Epithelial cell of proximal tubule (primary cell): ENCODE measurements at regions not wholly inside any gene's neighbourhood (a gene's known extent, or its start where the extent isn't known, plus 50 kb on each side); places are given as distances from the start of the nearest gene placed in this dataset.

Source experiments
- DNase-seq: peaks from one replicate; pipeline ENCODE4 v3.0.0-alpha.2; 2011; ENCODE audit warnings: low read depth
- H3K4me3 ChIP-seq: 2 replicates; pipeline ENCODE4 v1.5.1; 2011; ENCODE audit warnings: low read depth, mild to moderate bottlenecking, low read length
- TF ChIP-seq, protein P1 (sequence below): conservative IDR thresholded peaks from 2 replicates; pipeline ENCODE4 v1.5.1; 2012; ENCODE audit warnings: low read depth, mild to moderate bottlenecking, low read length

DNA sequence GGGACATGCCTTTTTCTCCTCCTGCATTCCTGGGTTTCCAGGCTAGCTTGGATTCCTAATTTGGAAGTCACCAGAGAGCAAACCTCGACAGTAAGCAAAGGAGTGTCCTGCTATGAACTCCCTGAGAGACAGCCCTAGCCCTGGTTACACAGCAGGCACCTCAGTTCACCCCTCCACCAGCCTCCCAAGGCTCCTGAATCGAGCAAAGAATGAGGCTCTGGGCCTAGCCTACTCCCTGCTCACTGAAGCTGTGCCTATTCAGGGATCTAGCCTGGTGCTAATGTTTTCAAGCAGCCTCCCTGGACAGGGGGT lies 66.7 kb upstream of the RMDN2 start:
- no peak for DNase-seq
- TF ChIP-seq, protein P1, sequence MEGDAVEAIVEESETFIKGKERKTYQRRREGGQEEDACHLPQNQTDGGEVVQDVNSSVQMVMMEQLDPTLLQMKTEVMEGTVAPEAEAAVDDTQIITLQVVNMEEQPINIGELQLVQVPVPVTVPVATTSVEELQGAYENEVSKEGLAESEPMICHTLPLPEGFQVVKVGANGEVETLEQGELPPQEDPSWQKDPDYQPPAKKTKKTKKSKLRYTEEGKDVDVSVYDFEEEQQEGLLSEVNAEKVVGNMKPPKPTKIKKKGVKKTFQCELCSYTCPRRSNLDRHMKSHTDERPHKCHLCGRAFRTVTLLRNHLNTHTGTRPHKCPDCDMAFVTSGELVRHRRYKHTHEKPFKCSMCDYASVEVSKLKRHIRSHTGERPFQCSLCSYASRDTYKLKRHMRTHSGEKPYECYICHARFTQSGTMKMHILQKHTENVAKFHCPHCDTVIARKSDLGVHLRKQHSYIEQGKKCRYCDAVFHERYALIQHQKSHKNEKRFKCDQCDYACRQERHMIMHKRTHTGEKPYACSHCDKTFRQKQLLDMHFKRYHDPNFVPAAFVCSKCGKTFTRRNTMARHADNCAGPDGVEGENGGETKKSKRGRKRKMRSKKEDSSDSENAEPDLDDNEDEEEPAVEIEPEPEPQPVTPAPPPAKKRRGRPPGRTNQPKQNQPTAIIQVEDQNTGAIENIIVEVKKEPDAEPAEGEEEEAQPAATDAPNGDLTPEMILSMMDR = no peak
- no peak overlapping the region for H3K4me3 ChIP-seq

DNA sequence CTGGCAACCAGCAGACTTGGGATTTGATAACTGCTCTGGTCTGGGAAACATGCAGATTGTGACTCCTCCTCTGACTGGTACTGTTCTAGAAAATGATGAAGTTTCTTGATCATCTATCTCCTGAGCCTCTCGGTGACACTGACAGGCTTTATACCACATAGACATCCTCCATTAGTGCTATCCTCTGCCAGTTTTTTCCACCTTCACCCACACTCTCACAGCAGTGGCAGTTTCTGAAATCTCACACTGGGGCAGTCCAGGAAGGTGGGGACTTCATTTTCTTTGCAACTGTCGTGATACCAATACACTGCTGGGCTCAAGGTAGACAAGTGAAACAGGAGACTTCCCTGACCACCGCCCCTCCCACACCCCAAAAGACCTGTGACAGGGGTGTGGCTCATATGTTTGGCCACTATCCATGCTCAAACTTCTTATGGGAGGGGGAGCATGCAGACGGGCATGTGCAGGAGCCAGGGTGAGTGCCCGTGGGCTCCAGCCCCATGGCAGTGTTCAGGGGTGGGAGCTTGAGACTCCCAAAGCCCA lies 66.3 kb upstream of the RMDN2 start:
- DNase-seq = no peak
- TF ChIP-seq, protein P1 = no peak
- H3K4me3 ChIP-seq = no peak overlapping the region

DNA sequence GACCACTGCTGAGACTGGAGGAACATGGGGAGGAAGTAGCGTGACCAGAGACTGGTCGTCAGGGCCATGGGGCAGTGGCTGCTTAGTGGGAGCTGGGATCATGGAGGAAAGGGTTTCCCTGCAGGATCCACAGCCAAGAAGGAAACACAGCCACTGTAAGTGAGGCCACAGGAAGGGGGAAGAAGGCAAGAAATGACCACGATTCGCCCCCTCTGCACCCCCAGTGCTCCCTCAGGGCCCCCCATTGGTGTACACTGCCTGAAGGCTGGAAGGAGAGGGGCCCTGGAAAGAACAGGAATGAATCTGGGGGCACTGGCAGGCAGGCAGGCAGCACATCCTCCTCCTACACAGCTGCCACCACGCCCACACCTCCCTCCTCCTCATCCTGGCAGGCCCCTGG lies 62.5 kb upstream of the RMDN2 start:
- no peak overlapping the region for H3K4me3 ChIP-seq
- DNase-seq = no peak
- TF ChIP-seq, protein P1 = no peak

DNA sequence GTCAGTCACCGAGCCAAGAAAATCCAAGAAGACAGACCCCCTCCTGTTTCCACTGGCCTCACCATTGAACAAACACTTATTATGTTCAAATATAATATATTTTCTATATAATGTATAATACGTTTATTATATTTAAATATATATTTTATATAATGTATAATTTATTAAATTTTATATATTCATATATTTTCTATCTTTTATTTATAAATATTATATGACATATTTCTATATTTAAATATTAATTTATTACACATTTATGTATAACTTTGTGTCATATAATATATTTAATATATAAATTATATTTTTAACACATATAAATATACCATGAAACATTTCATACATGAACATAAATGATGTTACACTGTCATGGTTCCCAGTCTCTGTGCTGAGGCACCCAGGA lies 60.9 kb upstream of the RMDN2 start:
- TF ChIP-seq, protein P1 = no peak
- DNase-seq = no peak
- H3K4me3 ChIP-seq = no peak overlapping the region

DNA sequence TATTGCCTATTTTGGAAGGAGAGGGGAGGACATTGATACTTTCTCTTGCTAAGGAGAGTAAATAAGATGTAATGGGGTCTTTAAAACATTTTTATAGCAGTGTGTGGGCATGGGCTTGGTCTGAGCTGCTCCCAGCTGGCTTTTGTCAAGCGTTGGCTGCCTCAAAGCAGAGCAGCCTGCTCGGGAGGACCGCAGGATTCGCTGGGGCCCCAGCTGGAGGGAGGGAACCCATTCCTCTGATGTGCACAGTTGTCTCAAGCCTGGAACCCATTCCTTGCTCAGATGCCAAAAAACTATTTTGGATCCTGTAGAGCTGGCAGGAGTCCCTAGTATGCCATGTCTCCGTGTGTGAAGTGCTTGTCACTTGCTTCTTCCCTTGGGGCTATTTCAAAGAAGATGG lies 59.4 kb upstream of the RMDN2 start:
- H3K4me3 ChIP-seq = no peak overlapping the region
- TF ChIP-seq, protein P1 = no peak
- DNase-seq = no peak

DNA sequence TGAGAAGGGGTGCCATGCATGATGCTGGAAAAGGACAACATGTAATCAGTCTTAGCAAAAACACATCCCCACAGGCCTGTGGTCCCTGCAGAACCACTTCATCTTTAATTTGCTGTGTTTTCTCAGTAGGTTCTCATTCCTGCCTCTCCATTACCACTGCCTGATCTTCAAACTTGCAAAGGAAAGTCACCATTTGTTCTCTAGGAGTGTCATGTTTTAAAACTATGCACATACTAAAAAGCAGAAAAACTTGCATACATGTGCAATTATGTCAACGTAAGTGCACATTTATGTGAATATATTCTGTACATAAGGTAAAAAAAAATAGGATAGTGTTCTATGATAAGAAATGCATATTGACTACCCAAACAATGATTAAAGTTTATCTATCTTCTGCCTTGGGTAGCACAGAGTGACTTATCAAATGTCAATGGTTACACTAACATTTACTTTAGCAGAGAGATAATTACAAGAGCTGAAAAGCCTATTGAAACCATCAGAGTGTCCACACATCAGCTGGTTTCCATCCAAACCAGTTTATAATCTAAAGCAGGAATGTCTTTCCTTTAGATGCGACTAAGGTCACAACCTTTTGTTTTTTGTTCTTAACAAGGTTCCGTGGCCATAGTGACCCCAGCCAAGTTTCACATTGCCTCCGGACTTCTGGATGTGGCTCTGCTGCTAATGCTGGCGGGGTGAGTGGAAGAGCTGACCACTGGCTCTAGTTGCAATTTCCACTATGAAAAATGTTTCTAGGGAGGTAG lies 58.7 kb upstream of the RMDN2 start:
- no peak for DNase-seq
- no peak overlapping the region for H3K4me3 ChIP-seq
- TF ChIP-seq, protein P1 = no peak

DNA sequence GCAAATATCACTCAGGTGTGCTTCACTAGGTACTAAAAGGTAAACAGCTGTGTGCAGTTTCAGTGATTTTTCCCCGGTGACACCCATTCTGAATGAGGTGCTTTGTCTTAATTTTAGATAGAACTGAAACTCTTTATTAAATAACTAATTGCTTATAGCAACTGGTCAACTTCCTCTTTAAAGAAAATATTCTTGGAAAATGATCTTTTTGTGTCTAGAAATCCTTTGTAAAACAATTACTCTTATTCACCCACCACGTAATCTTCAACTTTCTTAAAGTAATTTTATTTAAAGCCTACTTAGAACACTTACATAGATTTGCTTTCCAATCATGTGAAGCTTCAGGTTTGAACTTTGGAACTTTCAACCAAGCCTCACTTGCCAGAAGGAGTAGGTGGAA lies 57.9 kb upstream of the RMDN2 start:
- TF ChIP-seq, protein P1 = no peak
- H3K4me3 ChIP-seq = no peak overlapping the region
- no peak for DNase-seq
